SJCRH30 (cell line): ENCODE measurements at regions not wholly inside any gene's neighbourhood (a gene's known extent, or its start where the extent isn't known, plus 50 kb on each side); places are given as distances from the start of the nearest gene placed in this dataset.
"Not testable (repeated sequence)": the region's sequence is repeated elsewhere in the genome, so short reads cannot be mapped to it uniquely, and the experiment has no call there.

Source experiments
- DNase-seq, 2 experiments: peaks; one replicate each; pipeline ENCODE4 v3.0.0-alpha.2; 2015 to 2020
- H3K27ac ChIP-seq: fragments of 250-450 bp; sonication (Bioruptor Pico); 2 replicates; pipeline ENCODE4 v1.5.1; 2020; ENCODE audit warnings: mild to moderate bottlenecking, moderate library complexity
- H3K27me3 ChIP-seq: fragments of 250-450 bp; sonication (Bioruptor Pico); 2 replicates; pipeline ENCODE4 v1.5.1; 2020; ENCODE audit warnings: mild to moderate bottlenecking, moderate library complexity
- H3K36me3 ChIP-seq: fragments of 250-450 bp; sonication (Bioruptor Pico); 2 replicates; pipeline ENCODE4 v1.5.1; 2020; ENCODE audit warnings: mild to moderate bottlenecking, moderate library complexity
- H3K4me1 ChIP-seq: fragments of 250-450 bp; sonication (Bioruptor Pico); 2 replicates; pipeline ENCODE4 v1.5.1; 2020; ENCODE audit warnings: mild to moderate bottlenecking, moderate library complexity
- H3K4me3 ChIP-seq: fragments of 250-450 bp; sonication (Bioruptor Pico); 2 replicates; pipeline ENCODE4 v1.5.1; 2020; ENCODE audit warnings: mild to moderate bottlenecking, moderate library complexity
- H3K9me3 ChIP-seq: fragments of 250-450 bp; sonication (Bioruptor Pico); replicated peaks from 2 replicates; pipeline ENCODE4 v1.5.1; 2020; ENCODE audit warnings: mild to moderate bottlenecking, moderate library complexity

- Histone ChIP-seq H3K27ac (no peak overlapping the region), H3K4me3 (no peak overlapping the region), H3K36me3 (no peaks in the 10 kb centered on the region), H3K9me3 (no peaks in the 10 kb centered on the region), H3K27me3 (no peaks in the 10 kb centered on the region), H3K4me1 (no peaks in the 10 kb centered on the region)
- no peak for DNase-seq
These were observed 107.0 kb upstream of the CRY1 start for GRCh38 chr12:107200394-107200793.

GRCh38 chr12:107207931-107208525 lies 114.7 kb upstream of the CRY1 start:
- Histone ChIP-seq H3K27ac (peak overlapping the region; percentile 13; the same call in 1 of the 2 replicates), H3K27me3 (no peaks in the 10 kb centered on the region), H3K4me1 (peaks cover 10% of the 10 kb centered on the region), H3K4me3 (no peak overlapping the region), H3K36me3 (no peaks in the 10 kb centered on the region), H3K9me3 (0 out of 2 replicates have a peak, but pooled peaks cover 3% of the 10 kb centered on the region)
- DNase-seq = peak in 1 of 2 experiments; percentile 13

- not testable (repeated sequence) for H3K27me3 ChIP-seq, DNase-seq, H3K36me3 ChIP-seq, H3K27ac ChIP-seq, H3K9me3 ChIP-seq, H3K4me3 ChIP-seq
- peaks cover 10% of the 10 kb centered on the region for H3K4me1 ChIP-seq
These were observed 116.4 kb upstream of the CRY1 start for GRCh38 chr12:107209700-107210099.

GRCh38 chr12:107214373-107214773 lies 121.0 kb upstream of the CRY1 start:
- H3K4me3 ChIP-seq, H3K36me3 ChIP-seq, H3K9me3 ChIP-seq, H3K4me1 ChIP-seq, DNase-seq, H3K27ac ChIP-seq, H3K27me3 ChIP-seq: not testable (repeated sequence)

GRCh38 chr12:107216411-107216810 lies 123.1 kb upstream of the CRY1 start:
- H3K36me3 ChIP-seq, H3K4me3 ChIP-seq, DNase-seq, H3K4me1 ChIP-seq, H3K27me3 ChIP-seq, H3K27ac ChIP-seq, H3K9me3 ChIP-seq: not testable (repeated sequence)

GRCh38 chr12:107219301-107219700 lies 126.0 kb upstream of the CRY1 start:
- H3K27me3 ChIP-seq = no peaks in the 10 kb centered on the region
- no peak overlapping the region for H3K27ac ChIP-seq
- H3K4me3 ChIP-seq = no peak overlapping the region
- peaks cover 4% of the 10 kb centered on the region; the same call in 1 of the 2 replicates for H3K4me1 ChIP-seq
- no peaks in the 10 kb centered on the region for H3K9me3 ChIP-seq
- H3K36me3 ChIP-seq = no peaks in the 10 kb centered on the region
- no peak for DNase-seq

GRCh38 chr12:107221913-107222312 lies 128.6 kb upstream of the CRY1 start:
- DNase-seq = no peak
- Histone ChIP-seq H3K4me3 (no peak overlapping the region), H3K4me1 (peaks cover 9% of the 10 kb centered on the region; the same call in 1 of the 2 replicates), H3K27me3 (no peaks in the 10 kb centered on the region), H3K9me3 (no peaks in the 10 kb centered on the region), H3K27ac (no peak overlapping the region), H3K36me3 (no peaks in the 10 kb centered on the region)

GRCh38 chr12:107223821-107224220 lies 130.5 kb upstream of the CRY1 start:
- Histone ChIP-seq H3K36me3 (no peaks in the 10 kb centered on the region), H3K4me1 (peaks cover 9% of the 10 kb centered on the region; the same call in 1 of the 2 replicates), H3K9me3 (no peaks in the 10 kb centered on the region), H3K27me3 (no peaks in the 10 kb centered on the region), H3K4me3 (no peak overlapping the region), H3K27ac (no peak overlapping the region)
- DNase-seq = peak; percentile 11 to 58

- Histone ChIP-seq H3K4me3 (no peak overlapping the region), H3K36me3 (no peaks in the 10 kb centered on the region), H3K27me3 (no peaks in the 10 kb centered on the region), H3K9me3 (no peaks in the 10 kb centered on the region), H3K27ac (no peak overlapping the region; the same call in 1 of the 2 replicates), H3K4me1 (peaks cover 12% of the 10 kb centered on the region; the same call in 1 of the 2 replicates)
- DNase-seq = peak; percentile 23 to 30
These were observed 132.3 kb upstream of the CRY1 start for GRCh38 chr12:107225635-107226034.

GRCh38 chr12:107226126-107226525 lies 132.8 kb upstream of the CRY1 start:
- Histone ChIP-seq H3K9me3 (no peaks in the 10 kb centered on the region), H3K27ac (no peak overlapping the region; the same call in 1 of the 2 replicates), H3K4me1 (peaks cover 12% of the 10 kb centered on the region; the same call in 1 of the 2 replicates), H3K4me3 (no peak overlapping the region), H3K27me3 (no peaks in the 10 kb centered on the region), H3K36me3 (no peaks in the 10 kb centered on the region)
- no peak for DNase-seq

- H3K4me3 ChIP-seq = no peak overlapping the region
- no peak for DNase-seq
- H3K27me3 ChIP-seq = no peaks in the 10 kb centered on the region
- H3K4me1 ChIP-seq = peaks cover 12% of the 10 kb centered on the region; the same call in 1 of the 2 replicates
- no peak overlapping the region for H3K27ac ChIP-seq
- no peaks in the 10 kb centered on the region for H3K36me3 ChIP-seq
- no peaks in the 10 kb centered on the region for H3K9me3 ChIP-seq
These were observed 134.7 kb upstream of the CRY1 start for GRCh38 chr12:107228076-107228475.

GRCh38 chr12:107229827-107230226 lies 136.5 kb upstream of the CRY1 start:
- no peak overlapping the region for H3K4me3 ChIP-seq
- no peaks in the 10 kb centered on the region for H3K27me3 ChIP-seq
- no peaks in the 10 kb centered on the region for H3K9me3 ChIP-seq
- no peak for DNase-seq
- H3K4me1 ChIP-seq = peaks cover 8% of the 10 kb centered on the region; the same call in 1 of the 2 replicates
- no peak overlapping the region for H3K27ac ChIP-seq
- H3K36me3 ChIP-seq = no peaks in the 10 kb centered on the region

GRCh38 chr12:107231303-107231702 lies 138.0 kb upstream of the CRY1 start:
- DNase-seq = no peak
- Histone ChIP-seq H3K4me3 (no peak overlapping the region), H3K4me1 (peaks cover 3% of the 10 kb centered on the region; the same call in 1 of the 2 replicates), H3K36me3 (no peaks in the 10 kb centered on the region), H3K9me3 (no peaks in the 10 kb centered on the region), H3K27me3 (no peaks in the 10 kb centered on the region), H3K27ac (no peak overlapping the region)

- H3K36me3 ChIP-seq = no peaks in the 10 kb centered on the region
- no peaks in the 10 kb centered on the region for H3K27me3 ChIP-seq
- H3K9me3 ChIP-seq = no peaks in the 10 kb centered on the region
- DNase-seq = no peak
- H3K4me3 ChIP-seq = no peak overlapping the region
- H3K27ac ChIP-seq = no peak overlapping the region
- peaks cover 13% of the 10 kb centered on the region for H3K4me1 ChIP-seq
These were observed 140.2 kb upstream of the CRY1 start for GRCh38 chr12:107233551-107233950.

GRCh38 chr12:107235600-107235999 lies 142.3 kb upstream of the CRY1 start:
- Histone ChIP-seq H3K36me3 (no peaks in the 10 kb centered on the region), H3K9me3 (no peaks in the 10 kb centered on the region), H3K4me3 (no peak overlapping the region), H3K27me3 (no peaks in the 10 kb centered on the region), H3K4me1 (peaks cover 10% of the 10 kb centered on the region), H3K27ac (no peak overlapping the region)
- no peak for DNase-seq
